B cell (primary cell): ENCODE measurements at regions not wholly inside any gene's neighbourhood (a gene's known extent, or its start where the extent isn't known, plus 50 kb on each side); places are given as distances from the start of the nearest gene placed in this dataset.

Source experiments
- ATAC-seq: fragments of 200-7000 bp; cut with Tn5 transposase; one replicate; pipeline ENCODE4 v1.10.0; 2021; ENCODE audit warnings: low read depth, mild to moderate bottlenecking, moderate number of reproducible peaks, moderate library complexity
- CTCF ChIA-PET: fragments of 350-600 bp; sonication (Branson Sonifier 250); formaldehyde crosslinking; loops from one replicate; lab custom pipeline; 2021; ENCODE audit warnings: antibody characterized with exemption, inconsistent platforms; lab: Charles Lee
- POLR2A ChIA-PET: fragments of 350-600 bp; sonication (Branson Sonifier 250); formaldehyde crosslinking; loops from one replicate; lab custom pipeline; 2021; ENCODE audit warnings: antibody characterized with exemption; lab: Charles Lee
- DNase-seq: peaks from one replicate; pipeline ENCODE4 v3.0.0; 2013
- H2AFZ ChIP-seq: 2 replicates; pipeline ENCODE4 v1.6.1; 2012; ENCODE audit warnings: mild to moderate bottlenecking, low read depth, low read length; ENCODE audit not compliant: insufficient read depth, poor library complexity, severe bottlenecking
- H3K27ac ChIP-seq, 2 donors: 1 replicate in 1 of 2; 2 replicates in 1 of 2; pipeline ENCODE4 v1.5.1; 2012 to 2013; ENCODE audit warnings: low read length in 2 of 2, mild to moderate bottlenecking in 2 of 2, moderate library complexity in 1 of 2
- H3K27me3 ChIP-seq, 4 experiments: fragments of 200-600 bp in 1 of 4; sonication (generic) in 1 of 4; replicated peaks in 1 of 4; 1 replicate in 2 of 4; 2 replicates in 2 of 4; pipeline versions ENCODE4 v1.6.1 to v1.7.0; 2013 to 2016; ENCODE audit warnings: low read length in 3 of 4, mild to moderate bottlenecking in 2 of 4, mixed read lengths in 1 of 4, moderate library complexity in 1 of 4; ENCODE audit not compliant: insufficient read depth in 4 of 4, control insufficient read depth in 3 of 4; ENCODE audit errors: control extremely low read depth in 1 of 4
- H3K36me3 ChIP-seq, 2 experiments: replicated peaks in 1 of 2; 1 replicate in 1 of 2; 2 replicates in 1 of 2; pipeline versions ENCODE4 v1.6.1 to v1.7.1; 2013; ENCODE audit warnings: low read length in 1 of 2; ENCODE audit not compliant: insufficient read depth in 2 of 2, control insufficient read depth in 1 of 2; ENCODE audit errors: control extremely low read depth in 1 of 2, extremely low read depth in 1 of 2
- H3K4me1 ChIP-seq, 2 donors: fragments of 200-600 bp in 1 of 2; sonication (generic) in 1 of 2; 1 replicate in 1 of 2; 2 replicates in 1 of 2; pipeline versions ENCODE4 v1.5.1 to v1.6.1; 2013 to 2017; ENCODE audit warnings: low read length in 2 of 2; ENCODE audit not compliant: control insufficient read depth in 2 of 2, insufficient read depth in 2 of 2
- H3K4me2 ChIP-seq: replicated peaks from 2 replicates; pipeline ENCODE3; 2012; ENCODE audit warnings: mild to moderate bottlenecking, low read depth, low read length; ENCODE audit not compliant: poor library complexity, severe bottlenecking
- H3K4me3 ChIP-seq, 5 experiments: fragments of 200-600 bp in 1 of 5; sonication (generic) in 1 of 5; 1 replicate in 3 of 5; 2 replicates in 2 of 5; pipeline versions ENCODE4 v1.5.1 to v1.7.0; 2011 to 2016; ENCODE audit warnings: low read length in 4 of 5, mild to moderate bottlenecking in 4 of 5, low read depth in 2 of 5, control low read depth in 1 of 5, moderate library complexity in 1 of 5; ENCODE audit not compliant: insufficient read depth in 1 of 5; ENCODE audit errors: control extremely low read depth in 1 of 5, extremely low read depth in 1 of 5
- H3K79me2 ChIP-seq: fragments of 200-600 bp; sonication (generic); one replicate; pipeline ENCODE4 v1.6.0; 2016; ENCODE audit warnings: low read length; ENCODE audit not compliant: control insufficient read depth, insufficient read depth
- H3K9ac ChIP-seq: fragments of 200-600 bp; sonication (generic); 2 replicates; pipeline ENCODE4 v1.6.1; 2017; ENCODE audit warnings: mild to moderate bottlenecking, low read length, moderate library complexity
- H3K9me3 ChIP-seq, 3 donors: one replicate each; pipeline versions ENCODE4 v1.6.1 to v1.7.1; 2013; ENCODE audit warnings: low read length in 2 of 3; ENCODE audit not compliant: control insufficient read depth in 2 of 3, insufficient read depth in 1 of 3; ENCODE audit errors: control extremely low read depth in 1 of 3
- H4K20me1 ChIP-seq: 2 replicates; pipeline ENCODE4 v1.6.0; 2012; ENCODE audit warnings: mild to moderate bottlenecking, low read length; ENCODE audit not compliant: insufficient read depth, control insufficient read depth, poor library complexity, severe bottlenecking
- H3K27ac Mint-ChIP-seq: one replicate; pipeline ENCODE4 v1.8.0; 2021; ENCODE audit warnings: mixed read lengths
- H3K27me3 Mint-ChIP-seq: one replicate; pipeline ENCODE4 v1.8.0; 2021; ENCODE audit warnings: mixed read lengths
- H3K4me1 Mint-ChIP-seq: one replicate; pipeline ENCODE4 v1.8.0; 2021; ENCODE audit warnings: mixed read lengths
- H3K4me3 Mint-ChIP-seq: one replicate; pipeline ENCODE4 v1.8.0; 2021; ENCODE audit warnings: mixed read lengths
- H3K9me3 Mint-ChIP-seq: one replicate; pipeline ENCODE4 v1.8.0; 2022; ENCODE audit warnings: mixed read lengths; ENCODE audit not compliant: insufficient read depth
- CTCF ChIP-seq: fragments of 200-600 bp; IDR thresholded peaks from one replicate; pipeline ENCODE4 v1.8.0; 2022; ENCODE audit warnings: antibody characterized with exemption, mild to moderate bottlenecking
- EZH2 ChIP-seq: IDR thresholded peaks from 2 replicates; pipeline ENCODE4 v1.6.1; 2012; ENCODE audit warnings: borderline replicate concordance, low read depth, mild to moderate bottlenecking, moderate library complexity, low read length; ENCODE audit not compliant: insufficient read depth, poor library complexity, severe bottlenecking
- WGBS: methylation state at CpG from one replicate; pipeline ENCODE4 v1.1.5; 2013; ENCODE audit warnings: missing lambda C conversion rate; ENCODE audit not compliant: insufficient coverage; 5-methylcytosine and 5-hydroxymethylcytosine counted together
- intact Hi-C: fragments of 100-400 bp; cut with micrococcal nuclease; formaldehyde crosslinking; loops from one replicate; pipeline ENCODE4 v1.10.0; 2022

- Histone ChIP-seq H3K27me3 (no peaks in the 10 kb centered on the region), H3K4me2 (no peak overlapping the region), H3K9ac (no peak overlapping the region), H3K27ac (no peak overlapping the region), H2AFZ (no peak overlapping the region), H4K20me1 (no peaks in the 10 kb centered on the region), H3K4me3 (no peak overlapping the region), H3K79me2 (no peaks in the 10 kb centered on the region), H3K4me1 (no peaks in the 10 kb centered on the region), H3K36me3 (no peaks in the 10 kb centered on the region), H3K9me3 (peaks cover 0 to 14% (median 0%) of the 10 kb centered on the region in 3 donors)
- Mint-ChIP-seq H3K27ac (no peak overlapping the region), H3K4me1 (no peaks in the 10 kb centered on the region), H3K27me3 (no peaks in the 10 kb centered on the region), H3K4me3 (no peak overlapping the region), H3K9me3 (no peaks in the 10 kb centered on the region)
- ATAC-seq (no peak), DNase-seq (no peak)
- CTCF ChIA-PET: no interaction called here
- no peak for TF ChIP-seq EZH2
- no peak for TF ChIP-seq CTCF
- 98% methylated on average over 4 of the region's 4 CpGs for WGBS
- intact Hi-C loops: no loop called here
- POLR2A ChIA-PET: no interaction called here
These were observed 622.9 kb upstream of the CDH4 start for GRCh38 chr20:60629206-60629605.

GRCh38 chr20:60630609-60631008 lies 621.5 kb upstream of the CDH4 start:
- ATAC-seq (no peak), DNase-seq (no peak)
- Histone ChIP-seq H3K27ac (no peak overlapping the region), H3K4me1 (no peaks in the 10 kb centered on the region), H3K9ac (no peak overlapping the region), H3K4me2 (no peak overlapping the region), H3K4me3 (no peak overlapping the region), H4K20me1 (no peaks in the 10 kb centered on the region), H3K36me3 (no peaks in the 10 kb centered on the region), H3K9me3 (peaks cover 0 to 21% (median 0%) of the 10 kb centered on the region in 3 donors), H2AFZ (no peak overlapping the region), H3K79me2 (no peaks in the 10 kb centered on the region), H3K27me3 (no peaks in the 10 kb centered on the region)
- WGBS: 91% methylated on average over 8 of the region's 8 CpGs
- no peak for TF ChIP-seq CTCF
- TF ChIP-seq EZH2: no peak
- ChIA-PET CTCF (no interaction called here), POLR2A (no interaction called here)
- H3K27me3 Mint-ChIP-seq: no peaks in the 10 kb centered on the region
- H3K4me3 Mint-ChIP-seq: no peak overlapping the region
- intact Hi-C loops: no loop called here
- no peaks in the 10 kb centered on the region for H3K4me1 Mint-ChIP-seq
- H3K9me3 Mint-ChIP-seq: no peaks in the 10 kb centered on the region
- H3K27ac Mint-ChIP-seq: no peak overlapping the region
